ENCODE measurements at regions not wholly inside any gene's neighbourhood (a gene's known extent, or its start where the extent isn't known, plus 50 kb on each side); places are given as distances from the start of the nearest gene placed in this dataset.

- no peak overlapping the region for H2AFZ ChIP-seq (ENCODE audit: low read length)
- H2BK20ac ChIP-seq (ENCODE audit: low read depth, low read length, poor library complexity, severe bottlenecking) = no peak overlapping the region
- no peak overlapping the region for H3K56ac ChIP-seq (ENCODE audit: insufficient read length, low read depth, low read length)
- WGBS (ENCODE audit: extremely low coverage, insufficient read length, low lambda C conversion rate) = no CpG with 5 or more reads among the region's 8 CpGs
- Mint-ChIP-seq H3K9me3 (no peaks in the 10 kb centered on the region; a peak in 1 of 5 replicates), H3K4me1 (peaks cover 0 to 4% of the 10 kb centered on the region in 2 experiments; a peak in 2 of 4 replicates), H3K27me3 (ENCODE audit: low read depth) (peaks cover 51% of the 10 kb centered on the region), H3K4me3 (no peak overlapping the region), H3K27ac (no peak overlapping the region), H3K36me3 (ENCODE audit: insufficient read depth in 1 of 3, low read depth in 3 of 3) (no peaks in the 10 kb centered on the region)
- no peaks in the 10 kb centered on the region for H3K79me2 ChIP-seq (ENCODE audit: insufficient read depth, low read length)
- DNase-seq = peak; percentile 78
- H3K18ac ChIP-seq (ENCODE audit: insufficient read length, low read depth, low read length) = no peak overlapping the region
- H2AK5ac ChIP-seq (ENCODE audit: insufficient read length, low read length) = no peak overlapping the region
- H4K5ac ChIP-seq (ENCODE audit: insufficient read length, low read depth, low read length) = no peak overlapping the region
- no peaks in the 10 kb centered on the region for H3K27me3 ChIP-seq (ENCODE audit: insufficient read depth, low read length)
- H4K20me1 ChIP-seq (ENCODE audit: control insufficient read depth, insufficient read depth, insufficient read length) = no peaks in the 10 kb centered on the region
- no peaks in the 10 kb centered on the region for H3K9me3 ChIP-seq (ENCODE audit: control insufficient read depth, low read depth, low read length)
- H3K79me1 ChIP-seq (ENCODE audit: insufficient read depth, low read depth, low read length, poor library complexity, severe bottlenecking) = no peaks in the 10 kb centered on the region
- H3K4me2 ChIP-seq (ENCODE audit: insufficient read depth, insufficient read length, low read length) = no peak overlapping the region
- no peak overlapping the region for H2BK15ac ChIP-seq (ENCODE audit: low read depth, low read length)
- H3T11ph ChIP-seq (ENCODE audit: low read length) = no peak overlapping the region
- no peak overlapping the region for H3K9ac ChIP-seq (ENCODE audit: extremely low read depth, insufficient read length, low read length)
- no peak overlapping the region; the same call in 1 of the 2 replicates for H3K14ac ChIP-seq (ENCODE audit: insufficient read depth, low read length)
- no peak overlapping the region for H4K91ac ChIP-seq (ENCODE audit: insufficient read length, low read depth, low read length)
- no peaks in the 10 kb centered on the region for H3K23me2 ChIP-seq (ENCODE audit: insufficient read length, low read depth, low read length, poor library complexity, severe bottlenecking)
- H3K4me1 ChIP-seq (ENCODE audit: insufficient read depth, low read length) = no peaks in the 10 kb centered on the region
- no peak overlapping the region for H2BK12ac ChIP-seq (ENCODE audit: insufficient read length, low read depth, low read length)
- H3K23ac ChIP-seq (ENCODE audit: insufficient read length, low read depth, low read length) = no peak overlapping the region
- H2BK120ac ChIP-seq (ENCODE audit: low read depth, low read length, poor library complexity, severe bottlenecking) = no peak overlapping the region
- TF ChIP-seq, protein P1, sequence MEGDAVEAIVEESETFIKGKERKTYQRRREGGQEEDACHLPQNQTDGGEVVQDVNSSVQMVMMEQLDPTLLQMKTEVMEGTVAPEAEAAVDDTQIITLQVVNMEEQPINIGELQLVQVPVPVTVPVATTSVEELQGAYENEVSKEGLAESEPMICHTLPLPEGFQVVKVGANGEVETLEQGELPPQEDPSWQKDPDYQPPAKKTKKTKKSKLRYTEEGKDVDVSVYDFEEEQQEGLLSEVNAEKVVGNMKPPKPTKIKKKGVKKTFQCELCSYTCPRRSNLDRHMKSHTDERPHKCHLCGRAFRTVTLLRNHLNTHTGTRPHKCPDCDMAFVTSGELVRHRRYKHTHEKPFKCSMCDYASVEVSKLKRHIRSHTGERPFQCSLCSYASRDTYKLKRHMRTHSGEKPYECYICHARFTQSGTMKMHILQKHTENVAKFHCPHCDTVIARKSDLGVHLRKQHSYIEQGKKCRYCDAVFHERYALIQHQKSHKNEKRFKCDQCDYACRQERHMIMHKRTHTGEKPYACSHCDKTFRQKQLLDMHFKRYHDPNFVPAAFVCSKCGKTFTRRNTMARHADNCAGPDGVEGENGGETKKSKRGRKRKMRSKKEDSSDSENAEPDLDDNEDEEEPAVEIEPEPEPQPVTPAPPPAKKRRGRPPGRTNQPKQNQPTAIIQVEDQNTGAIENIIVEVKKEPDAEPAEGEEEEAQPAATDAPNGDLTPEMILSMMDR (conservative IDR thresholded peaks at IDR 0.05) = peak; percentile 78
- no peak overlapping the region for H3K27ac ChIP-seq (ENCODE audit: insufficient read length, low read depth, low read length)
- H4K8ac ChIP-seq (replicated peaks; ENCODE audit: insufficient read length, low read depth, low read length) = no peak overlapping the region
- no peak overlapping the region for H2BK5ac ChIP-seq (ENCODE audit: insufficient read length, low read length)
- no peak overlapping the region for H3K4ac ChIP-seq (ENCODE audit: low read depth, low read length)
These were observed 140.5 kb upstream of the PITX1 start for GRCh38 chr5:135174315-135175096.
